D341Med (cell line): ENCODE measurements at regions not wholly inside any gene's neighbourhood (a gene's known extent, or its start where the extent isn't known, plus 50 kb on each side); places are given as distances from the start of the nearest gene placed in this dataset.

Experiments
- DNase-seq: peaks from one replicate; pipeline ENCODE4 v3.0.0; 2012; ENCODE audit warnings: low spot score

- no peak for DNase-seq
Observed at GRCh38 chr18:68103561-68103960, 587.0 kb upstream of the DSEL start.

- no peak for DNase-seq
Observed at GRCh38 chr18:68102117-68102516, 585.6 kb upstream of the DSEL start.

- no peak for DNase-seq
Observed at GRCh38 chr18:68098655-68099054, 582.1 kb upstream of the DSEL start.

- no peak for DNase-seq
Observed at GRCh38 chr18:68086481-68086880, 570.0 kb upstream of the DSEL start.

- DNase-seq, result no peak
Observed at GRCh38 chr18:68085251-68085650, 568.7 kb upstream of the DSEL start.

- DNase-seq, result no peak
Observed at GRCh38 chr18:68083776-68084175, 567.3 kb upstream of the DSEL start.

- no peak for DNase-seq
Observed at GRCh38 chr18:68083131-68083530, 566.6 kb upstream of the DSEL start.

- no peak for DNase-seq
Observed at GRCh38 chr18:68072744-68073143, 556.2 kb upstream of the DSEL start.

GRCh38 chr18:68060871-68061270 lies 544.4 kb upstream of the DSEL start:
- no peak for DNase-seq

GRCh38 chr18:68056936-68057335 lies 540.4 kb upstream of the DSEL start:
- DNase-seq, result no peak

- no peak for DNase-seq
Observed at GRCh38 chr18:68054669-68055068, 538.1 kb upstream of the DSEL start.

- DNase-seq, result no peak
Observed at GRCh38 chr18:68053290-68053689, 536.8 kb upstream of the DSEL start.

- DNase-seq, result no peak
Observed at GRCh38 chr18:68041327-68041726, 524.8 kb upstream of the DSEL start.

GRCh38 chr18:68040198-68040597 lies 523.7 kb upstream of the DSEL start:
- DNase-seq, result no peak

GRCh38 chr18:68035774-68036522 lies 519.4 kb upstream of the DSEL start:
- no peak for DNase-seq

GRCh38 chr18:68034296-68034695 lies 517.8 kb upstream of the DSEL start:
- no peak for DNase-seq

GRCh38 chr18:68033466-68033865 lies 516.9 kb upstream of the DSEL start:
- no peak for DNase-seq

- no peak for DNase-seq
Observed at GRCh38 chr18:68024716-68025115, 508.2 kb upstream of the DSEL start.

- DNase-seq, result no peak
Observed at GRCh38 chr18:68017385-68017784, 500.9 kb upstream of the DSEL start.

GRCh38 chr18:67997496-67997895 lies 481.0 kb upstream of the DSEL start:
- DNase-seq, result no peak

GRCh38 chr18:67995769-67996168 lies 479.2 kb upstream of the DSEL start:
- no peak for DNase-seq

- DNase-seq, result no peak
Observed at GRCh38 chr18:67980241-67980640, 463.7 kb upstream of the DSEL start.

- no peak for DNase-seq
Observed at GRCh38 chr18:67977067-67977616, 460.6 kb upstream of the DSEL start.

GRCh38 chr18:67973916-67974315 lies 457.4 kb upstream of the DSEL start:
- no peak for DNase-seq
